BE2C (cell line): ENCODE measurements at regions not wholly inside any gene's neighbourhood (a gene's known extent, or its start where the extent isn't known, plus 50 kb on each side); places are given as distances from the start of the nearest gene placed in this dataset.

Experiments used
- DNase-seq: peaks from one replicate; pipeline ENCODE4 v3.0.0-alpha.2; 2020
- H3K27me3 ChIP-seq: fragments of 250-450 bp; sonication (Bioruptor Pico); 2 replicates; pipeline ENCODE4 v1.5.1; 2020; ENCODE audit warnings: mild to moderate bottlenecking
- H3K36me3 ChIP-seq: fragments of 250-450 bp; sonication (Bioruptor Pico); 2 replicates; pipeline ENCODE4 v1.5.1; 2020; ENCODE audit warnings: mild to moderate bottlenecking
- H3K4me1 ChIP-seq: fragments of 250-450 bp; sonication (Bioruptor Pico); 2 replicates; pipeline ENCODE4 v1.5.1; 2020
- H3K4me3 ChIP-seq: 2 replicates; pipeline ENCODE4 v1.5.1; 2011; ENCODE audit warnings: low read depth, low read length
- H3K9me3 ChIP-seq: fragments of 250-450 bp; sonication (Bioruptor Pico); 2 replicates; pipeline ENCODE4 v1.5.1; 2020
- TF ChIP-seq, protein P1 (sequence below): IDR thresholded peaks from 2 replicates; pipeline ENCODE4 v1.5.1; 2012; ENCODE audit warnings: mild to moderate bottlenecking, low read depth, low read length

DNA sequence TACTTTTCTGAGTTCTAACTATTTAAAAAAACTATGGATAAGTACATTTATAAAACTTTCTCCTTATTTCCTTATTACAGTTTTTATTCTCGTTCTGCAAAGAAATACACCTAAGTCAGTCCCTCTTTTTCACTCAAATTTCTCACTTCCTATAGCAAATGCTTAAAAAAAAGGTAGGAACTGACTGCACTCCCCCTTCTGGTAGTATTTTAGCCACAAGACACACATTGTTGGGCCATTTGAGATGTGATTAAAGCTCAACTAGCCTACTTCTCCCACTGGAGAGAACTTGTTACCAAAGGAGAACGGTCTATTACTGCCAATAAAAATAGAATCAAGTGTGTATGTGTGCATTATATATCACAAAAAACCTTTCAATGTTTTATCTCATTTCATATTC, 521.9 kb upstream of the PRMT6 start:
- no peaks in the 10 kb centered on the region for H3K36me3 ChIP-seq
- H3K9me3 ChIP-seq = no peaks in the 10 kb centered on the region; the same call in 1 of the 2 replicates
- TF ChIP-seq, protein P1, sequence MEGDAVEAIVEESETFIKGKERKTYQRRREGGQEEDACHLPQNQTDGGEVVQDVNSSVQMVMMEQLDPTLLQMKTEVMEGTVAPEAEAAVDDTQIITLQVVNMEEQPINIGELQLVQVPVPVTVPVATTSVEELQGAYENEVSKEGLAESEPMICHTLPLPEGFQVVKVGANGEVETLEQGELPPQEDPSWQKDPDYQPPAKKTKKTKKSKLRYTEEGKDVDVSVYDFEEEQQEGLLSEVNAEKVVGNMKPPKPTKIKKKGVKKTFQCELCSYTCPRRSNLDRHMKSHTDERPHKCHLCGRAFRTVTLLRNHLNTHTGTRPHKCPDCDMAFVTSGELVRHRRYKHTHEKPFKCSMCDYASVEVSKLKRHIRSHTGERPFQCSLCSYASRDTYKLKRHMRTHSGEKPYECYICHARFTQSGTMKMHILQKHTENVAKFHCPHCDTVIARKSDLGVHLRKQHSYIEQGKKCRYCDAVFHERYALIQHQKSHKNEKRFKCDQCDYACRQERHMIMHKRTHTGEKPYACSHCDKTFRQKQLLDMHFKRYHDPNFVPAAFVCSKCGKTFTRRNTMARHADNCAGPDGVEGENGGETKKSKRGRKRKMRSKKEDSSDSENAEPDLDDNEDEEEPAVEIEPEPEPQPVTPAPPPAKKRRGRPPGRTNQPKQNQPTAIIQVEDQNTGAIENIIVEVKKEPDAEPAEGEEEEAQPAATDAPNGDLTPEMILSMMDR = peak; percentile 49
- DNase-seq = no peak
- no peak overlapping the region for H3K4me3 ChIP-seq
- no peaks in the 10 kb centered on the region for H3K27me3 ChIP-seq
- H3K4me1 ChIP-seq = no peaks in the 10 kb centered on the region

DNA sequence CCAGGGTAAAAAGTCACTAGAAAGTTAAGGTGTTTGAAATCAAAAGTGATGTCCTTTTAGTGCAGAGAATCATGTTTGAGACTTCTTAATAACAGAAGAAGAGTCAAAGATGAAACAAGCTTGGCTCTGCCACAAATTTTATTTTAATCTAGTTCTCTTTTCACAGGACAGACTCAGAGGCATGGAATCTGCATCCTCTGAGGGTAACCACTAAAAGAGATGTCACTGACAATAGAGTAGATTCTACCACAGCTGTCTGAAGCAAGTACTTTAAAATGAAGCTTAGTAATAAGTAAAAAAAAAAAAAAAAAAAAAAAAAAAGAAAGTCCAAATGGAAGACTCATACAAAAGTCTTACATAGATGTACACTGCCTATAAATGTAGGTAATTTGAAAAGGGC, 519.7 kb upstream of the PRMT6 start:
- H3K4me1 ChIP-seq = no peaks in the 10 kb centered on the region
- no peaks in the 10 kb centered on the region for H3K9me3 ChIP-seq
- H3K27me3 ChIP-seq = no peaks in the 10 kb centered on the region
- no peak overlapping the region for H3K4me3 ChIP-seq
- TF ChIP-seq, protein P1 = no peak
- H3K36me3 ChIP-seq = no peaks in the 10 kb centered on the region
- DNase-seq = no peak

DNA sequence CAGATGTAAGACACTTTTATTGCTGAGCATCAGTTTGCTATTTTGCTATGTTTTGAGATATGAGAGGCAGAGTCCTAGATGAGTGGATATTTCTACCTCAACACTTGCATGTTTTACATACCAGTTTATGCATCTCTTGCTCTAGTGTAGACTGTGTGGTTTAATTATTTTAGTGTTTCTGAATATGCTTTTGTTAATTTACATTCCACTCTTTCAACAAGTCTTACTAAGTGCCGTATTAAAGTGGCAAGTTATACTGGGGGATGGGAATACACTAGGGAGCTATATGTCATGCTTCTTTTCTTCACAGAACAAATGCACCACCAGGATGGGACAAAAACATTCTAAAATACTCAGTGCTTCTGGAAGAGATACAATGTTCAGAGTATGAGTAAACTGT, 507.7 kb upstream of the PRMT6 start:
- Histone ChIP-seq H3K27me3 (no peaks in the 10 kb centered on the region), H3K4me1 (no peaks in the 10 kb centered on the region), H3K4me3 (no peak overlapping the region), H3K36me3 (no peaks in the 10 kb centered on the region), H3K9me3 (no peaks in the 10 kb centered on the region)
- no peak for DNase-seq
- TF ChIP-seq, protein P1 = no peak

DNA sequence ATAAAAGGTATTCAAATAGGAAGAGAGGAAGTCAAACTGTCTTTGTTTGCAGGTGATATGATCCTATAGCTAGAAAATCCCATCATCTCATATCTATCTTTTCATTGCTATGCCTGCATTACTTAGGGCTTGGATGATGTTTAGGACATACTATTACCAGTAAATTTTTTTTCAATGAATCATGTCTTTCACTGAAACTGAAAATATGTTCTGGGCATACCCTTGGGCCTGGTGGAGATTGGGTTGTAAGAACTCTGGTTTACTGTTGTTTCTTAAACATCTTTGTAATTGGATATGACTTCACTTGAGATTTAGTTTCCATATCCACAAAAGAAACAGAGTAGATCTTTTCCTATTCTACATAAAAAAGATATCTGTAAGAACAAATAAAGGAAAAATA, 502.2 kb upstream of the PRMT6 start:
- Histone ChIP-seq H3K4me1 (no peaks in the 10 kb centered on the region), H3K9me3 (no peaks in the 10 kb centered on the region), H3K4me3 (no peak overlapping the region), H3K36me3 (no peaks in the 10 kb centered on the region), H3K27me3 (no peaks in the 10 kb centered on the region)
- TF ChIP-seq, protein P1 = no peak
- DNase-seq = no peak

DNA sequence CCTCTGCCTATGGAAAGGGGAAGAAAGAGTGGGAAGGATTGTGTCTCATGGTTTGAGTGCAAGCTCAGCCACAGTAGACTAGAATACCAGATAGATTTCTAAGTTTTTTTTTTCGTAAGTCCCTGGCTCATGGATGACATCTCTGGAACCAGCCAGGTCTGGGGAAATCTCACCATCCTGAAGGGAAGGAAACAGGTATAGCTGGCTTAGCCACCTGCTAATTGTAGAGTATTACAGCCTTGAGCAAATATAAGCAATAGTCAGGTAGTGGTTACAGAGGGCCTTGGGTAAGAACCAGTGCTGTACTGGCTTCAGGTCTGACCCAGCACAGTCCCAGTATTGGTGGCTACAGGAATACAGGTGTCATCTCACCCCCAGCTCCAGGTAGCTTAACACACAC, 500.9 kb upstream of the PRMT6 start:
- H3K4me1 ChIP-seq = no peaks in the 10 kb centered on the region
- no peaks in the 10 kb centered on the region for H3K36me3 ChIP-seq
- H3K27me3 ChIP-seq = no peaks in the 10 kb centered on the region
- TF ChIP-seq, protein P1 = no peak
- no peaks in the 10 kb centered on the region for H3K9me3 ChIP-seq
- no peak overlapping the region for H3K4me3 ChIP-seq
- DNase-seq = no peak

DNA sequence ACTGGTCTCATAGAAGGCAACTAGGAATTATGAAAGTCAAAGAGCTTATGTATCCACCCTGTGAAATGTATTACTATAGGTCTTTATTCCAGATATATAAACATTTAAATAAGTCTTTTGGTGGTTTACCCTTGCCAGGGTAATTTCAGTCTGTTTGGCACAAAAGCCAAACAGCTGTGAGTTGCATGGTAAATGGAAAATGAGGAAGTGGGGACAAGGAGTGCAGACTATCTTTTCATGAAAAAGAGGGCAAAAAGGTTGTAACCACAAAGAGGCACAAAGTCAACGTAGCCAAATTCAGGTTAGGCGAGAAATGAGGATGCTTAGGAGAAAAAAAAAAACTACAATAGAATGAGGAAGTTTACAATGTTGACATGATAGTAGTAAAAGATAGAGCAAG, 492.3 kb upstream of the PRMT6 start:
- Histone ChIP-seq H3K4me3 (no peak overlapping the region), H3K9me3 (no peaks in the 10 kb centered on the region), H3K27me3 (no peaks in the 10 kb centered on the region), H3K36me3 (no peaks in the 10 kb centered on the region), H3K4me1 (no peaks in the 10 kb centered on the region)
- no peak for DNase-seq
- TF ChIP-seq, protein P1 = no peak
